NCI-H2107 (cell line): ENCODE measurements at regions not wholly inside any gene's neighbourhood (a gene's known extent, or its start where the extent isn't known, plus 50 kb on each side); places are given as distances from the start of the nearest gene placed in this dataset.

Source experiments
- DNase-seq: peaks from one replicate; lab custom pipeline; 2025; lab: John Stamatoyannopoulos, UW

DNA sequence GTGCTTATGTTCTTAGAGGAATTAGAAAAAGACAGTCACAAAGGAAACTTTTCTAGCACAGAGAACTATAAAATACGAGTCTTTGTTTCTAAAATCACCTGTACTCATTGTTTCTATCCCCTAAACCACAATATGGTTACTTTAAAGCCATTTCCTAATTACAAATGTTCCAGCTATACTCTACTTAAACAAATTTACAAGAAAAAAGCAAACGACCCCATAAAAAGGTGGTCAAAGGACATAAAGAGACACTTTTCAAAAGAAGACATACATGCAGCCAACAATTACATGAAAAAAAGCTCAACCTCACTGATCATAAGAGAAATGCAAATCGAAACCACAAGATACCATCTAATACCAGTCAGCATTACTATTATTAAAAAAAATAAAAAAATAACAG lies 447.3 kb downstream of the RAB28 start:
- DNase-seq: no peak

GRCh38 chr4:13032936-13033335 lies 451.2 kb downstream of the RAB28 start:
- DNase-seq: no peak

GRCh38 chr4:13024147-13025105 lies 459.7 kb downstream of the RAB28 start:
- no peak for DNase-seq

DNA sequence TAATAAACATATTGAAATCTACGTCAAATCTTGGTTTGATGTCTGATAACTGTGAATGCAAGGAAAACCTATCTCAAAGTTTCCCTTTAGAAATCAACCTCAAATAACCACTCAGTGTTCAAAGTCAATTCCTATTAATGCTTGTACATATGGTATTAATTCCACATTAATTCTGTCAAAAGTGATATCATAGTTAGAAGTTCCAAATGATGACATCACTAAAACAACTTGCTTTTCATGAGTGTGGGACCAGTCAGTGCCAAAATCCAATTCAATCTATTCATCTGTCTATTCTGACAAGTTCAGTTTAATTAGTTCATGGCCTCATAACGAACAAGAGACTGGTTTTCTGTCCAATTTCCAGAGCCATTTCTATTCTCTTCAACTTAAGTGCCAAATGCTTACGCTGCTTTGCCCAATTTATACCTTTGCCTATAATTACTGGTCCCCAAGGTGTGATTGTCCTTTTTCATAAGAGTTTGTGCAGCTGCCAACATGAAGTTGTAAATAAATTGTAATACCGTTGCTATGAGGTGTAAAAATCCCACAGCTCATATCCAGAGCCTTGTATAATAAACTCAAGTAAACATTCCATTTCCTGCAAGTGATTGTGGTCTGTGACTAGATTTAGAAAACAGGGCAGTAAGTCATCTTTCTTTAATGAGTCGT lies 476.2 kb downstream of the RAB28 start:
- DNase-seq: no peak

GRCh38 chr4:12993923-12994322 lies 490.2 kb downstream of the RAB28 start:
- DNase-seq: no peak

- no peak for DNase-seq
These were observed 496.9 kb downstream of the RAB28 start for GRCh38 chr4:12987284-12987683.

GRCh38 chr4:12979797-12980196 lies 504.3 kb downstream of the RAB28 start:
- DNase-seq: no peak

DNA sequence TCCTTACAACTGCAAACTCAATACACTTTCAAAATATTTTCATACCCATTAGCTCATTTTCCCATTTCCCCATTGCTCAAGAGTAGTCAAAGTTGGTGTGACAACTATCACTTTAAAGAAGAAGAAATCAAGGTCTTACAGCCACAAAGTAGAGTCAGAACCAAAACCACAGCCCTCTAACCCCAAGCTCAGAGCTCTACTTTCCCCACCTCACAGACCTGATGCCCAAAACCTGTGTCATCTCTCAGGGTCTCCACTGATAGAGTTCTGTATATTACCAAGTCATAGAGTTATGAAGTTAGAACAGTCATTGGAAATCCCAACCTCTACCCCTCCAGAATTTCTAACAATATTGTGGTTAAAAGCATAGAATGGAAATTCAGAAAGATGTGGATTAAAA lies 505.8 kb downstream of the RAB28 start:
- DNase-seq: no peak

DNA sequence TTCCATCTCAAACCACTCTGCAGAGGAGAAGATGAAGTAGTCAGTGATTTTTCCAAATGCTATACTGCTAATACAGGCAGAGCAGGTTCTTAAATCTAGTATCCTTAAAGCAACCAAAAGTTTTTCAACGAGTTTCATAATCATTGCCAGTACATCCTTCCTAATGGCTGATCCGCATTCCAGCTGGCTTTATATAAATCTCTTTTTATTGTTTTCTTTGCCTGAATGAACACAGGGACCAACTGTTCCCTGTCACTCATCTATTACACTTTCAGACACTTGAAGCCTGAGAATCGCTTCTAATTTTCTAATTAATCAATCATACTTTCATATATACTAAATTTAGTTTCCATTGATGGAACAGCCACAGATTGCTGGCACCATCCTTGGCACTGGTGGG lies 508.6 kb downstream of the RAB28 start:
- DNase-seq: no peak

DNA sequence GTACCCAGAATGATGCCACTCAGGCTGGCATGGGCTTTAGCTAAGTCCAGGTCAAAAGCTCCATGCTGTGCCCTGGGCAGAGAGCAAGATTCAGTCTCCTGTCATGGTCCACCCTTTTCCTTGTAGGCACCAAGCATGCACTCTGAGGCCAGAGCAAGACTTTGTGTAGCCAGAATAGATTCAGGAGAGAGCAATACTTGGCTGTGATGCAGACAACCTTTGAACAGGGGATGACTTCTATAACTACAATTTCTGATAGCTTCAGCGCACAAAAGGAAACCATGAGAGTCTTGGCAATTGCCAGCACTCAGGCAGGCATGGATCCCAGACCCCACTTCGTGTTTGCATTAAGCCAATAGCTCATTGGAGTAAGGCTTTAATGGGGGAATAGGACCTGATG lies 510.6 kb downstream of the RAB28 start:
- DNase-seq: no peak

DNA sequence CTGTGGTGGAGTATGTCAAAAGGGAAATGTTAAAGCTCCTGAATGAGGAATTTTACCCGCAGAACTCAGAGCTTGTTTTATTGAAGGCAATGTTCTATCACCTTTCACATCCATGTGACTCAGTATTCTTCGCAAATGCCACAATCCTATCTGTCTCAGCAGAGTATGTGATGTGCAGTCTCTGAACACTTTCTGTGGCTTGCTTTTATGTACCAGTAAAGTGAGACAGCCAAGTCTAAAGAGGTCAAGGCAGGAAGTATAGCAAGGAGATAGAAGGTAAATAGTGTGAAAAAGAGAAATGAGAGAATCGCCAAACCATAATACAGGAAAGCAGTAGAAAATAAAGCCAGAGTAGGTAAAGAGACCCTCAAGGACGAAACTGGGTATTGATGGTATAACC lies 515.8 kb downstream of the RAB28 start:
- DNase-seq: no peak

- no peak for DNase-seq
These were observed 517.4 kb downstream of the RAB28 start for GRCh38 chr4:12966726-12967125.

DNA sequence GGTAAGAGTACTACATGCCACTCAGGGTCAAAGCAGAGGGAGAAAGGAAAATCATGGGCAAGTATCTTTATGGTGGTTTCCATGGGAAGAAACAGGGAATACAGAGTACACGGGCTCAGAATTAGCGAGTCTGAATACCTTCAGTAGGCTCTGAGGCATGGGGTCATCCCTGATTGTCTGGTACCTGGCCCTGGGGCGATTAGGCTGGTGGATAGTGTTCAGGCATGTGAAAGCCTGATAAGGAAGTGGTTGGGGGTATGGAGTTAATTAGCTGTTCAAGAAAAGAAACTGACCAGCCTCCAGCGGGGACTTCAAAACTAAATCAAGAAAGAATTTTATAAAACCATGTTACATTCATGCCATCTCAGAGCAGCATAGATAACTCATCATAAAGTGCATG lies 518.8 kb downstream of the RAB28 start:
- no peak for DNase-seq

GRCh38 chr4:12963912-12964311 lies 520.2 kb downstream of the RAB28 start:
- DNase-seq: no peak

DNA sequence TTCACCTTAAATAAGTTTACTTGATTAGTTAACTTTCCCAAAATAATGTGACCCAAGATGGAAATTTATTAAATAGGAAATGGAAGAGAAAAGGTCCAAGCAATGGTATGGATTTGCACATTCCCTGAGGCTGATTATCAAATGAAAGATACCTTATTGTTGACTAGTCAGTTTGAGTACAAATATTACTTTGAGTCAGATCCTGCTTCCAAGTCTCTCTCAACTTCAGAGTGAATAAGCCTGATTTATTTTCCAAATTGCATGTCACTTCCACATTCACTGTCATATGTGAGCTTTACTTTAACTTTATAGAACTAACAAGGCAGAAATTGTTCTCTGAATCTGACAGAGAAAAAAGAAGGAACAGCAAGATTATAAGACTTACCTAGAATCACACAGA lies 520.8 kb downstream of the RAB28 start:
- DNase-seq: no peak

GRCh38 chr4:12961713-12962112 lies 522.4 kb downstream of the RAB28 start:
- DNase-seq: no peak

- DNase-seq: no peak
These were observed 525.7 kb downstream of the RAB28 start for GRCh38 chr4:12958436-12958835.

- no peak for DNase-seq
These were observed 527.0 kb downstream of the RAB28 start for GRCh38 chr4:12957108-12957507.

DNA sequence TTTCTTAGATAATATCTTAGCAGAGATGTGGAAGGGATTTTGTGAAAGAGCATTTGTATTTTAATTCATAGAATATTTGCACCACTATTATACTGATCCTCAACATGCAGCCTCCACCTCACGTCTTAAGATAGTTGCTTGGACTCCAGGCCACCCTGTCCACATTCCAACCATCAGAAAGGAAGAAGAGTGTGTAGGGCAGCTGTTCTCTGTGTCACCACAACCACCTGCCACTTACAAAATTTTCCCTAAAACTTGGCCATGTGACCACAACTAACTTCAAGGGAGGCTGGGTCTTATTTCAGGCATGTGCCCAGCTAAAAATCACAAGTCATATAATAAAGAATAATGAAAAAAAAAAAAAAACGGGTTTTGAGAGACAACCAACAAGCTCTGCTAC lies 528.1 kb downstream of the RAB28 start:
- DNase-seq: no peak

- no peak for DNase-seq
These were observed 534.2 kb downstream of the RAB28 start for GRCh38 chr4:12949719-12950490.

DNA sequence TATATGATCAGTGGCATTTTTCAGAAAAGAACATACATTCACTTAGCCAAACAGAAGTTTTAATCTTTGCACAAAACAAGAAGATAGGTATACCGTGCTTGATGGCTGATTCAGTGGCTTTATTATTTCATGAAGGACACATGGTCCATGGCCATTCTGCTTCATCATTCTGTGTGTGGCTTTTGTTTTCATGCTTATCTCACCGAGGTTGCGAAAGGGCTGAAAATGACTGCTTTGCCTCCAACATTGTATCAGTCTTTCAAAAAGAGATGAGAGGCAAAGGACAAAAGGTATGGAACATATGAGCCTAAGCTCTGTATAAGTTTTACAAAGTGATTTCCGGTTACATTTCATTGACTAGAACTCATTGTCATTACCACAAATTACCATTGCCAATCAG lies 541.1 kb downstream of the RAB28 start:
- no peak for DNase-seq

GRCh38 chr4:12933760-12934221 lies 550.3 kb downstream of the RAB28 start:
- DNase-seq: no peak
